Thyroid gland (tissue), 4 donors: ENCODE measurements at regions not wholly inside any gene's neighbourhood (a gene's known extent, or its start where the extent isn't known, plus 50 kb on each side); places are given as distances from the start of the nearest gene placed in this dataset.

Experiments
- CTCF ChIP-seq, 6 experiments: fragments of 200-600 bp in 3 of 6; fragments of 450-650 bp in 3 of 6; sonication (generic) in 3 of 6; IDR thresholded peaks; one replicate each; pipeline ENCODE4 v1.5.1; 2016 to 2019; ENCODE audit warnings: antibody characterized with exemption in 6 of 6, mild to moderate bottlenecking in 2 of 6, inconsistent platforms in 1 of 6, moderate library complexity in 1 of 6
- POLR2A ChIP-seq, 2 donors: fragments of 450-650 bp; IDR thresholded peaks; one replicate each; pipeline ENCODE4 v1.6.1; 2017; ENCODE audit warnings: antibody characterized with exemption in 2 of 2, mild to moderate bottlenecking in 2 of 2, moderate library complexity in 1 of 2

- no peak for TF ChIP-seq CTCF (IDR thresholded peaks at IDR 0.05)
- TF ChIP-seq POLR2A (IDR thresholded peaks at IDR 0.05), result no peak
These were observed 76.0 kb upstream of the TBCA start for GRCh38 chr5:77852068-77852513.
